Renal cortical epithelial cell (primary cell): ENCODE measurements at regions not wholly inside any gene's neighbourhood (a gene's known extent, or its start where the extent isn't known, plus 50 kb on each side); places are given as distances from the start of the nearest gene placed in this dataset.

Experiments used
- DNase-seq: peaks from one replicate; pipeline ENCODE4 v3.0.0-alpha.2; 2011; ENCODE audit warnings: low read depth

- no peak for DNase-seq
Measured at GRCh38 chr2:121860758-121861227, 105.3 kb downstream of the TSN start.

- DNase-seq = no peak
Measured at GRCh38 chr2:121862286-121862685, 106.8 kb downstream of the TSN start.

GRCh38 chr2:121865914-121866313, 110.5 kb downstream of the TSN start:
- DNase-seq = no peak

GRCh38 chr2:121866789-121867188, 111.3 kb downstream of the TSN start:
- DNase-seq = no peak

GRCh38 chr2:121868652-121869051, 113.2 kb downstream of the TSN start:
- DNase-seq = no peak

GRCh38 chr2:121869363-121869762, 113.9 kb downstream of the TSN start:
- DNase-seq = no peak

- no peak for DNase-seq
Measured at GRCh38 chr2:121869873-121870272, 114.4 kb downstream of the TSN start.

- no peak for DNase-seq
Measured at GRCh38 chr2:121872651-121873050, 117.2 kb downstream of the TSN start.

GRCh38 chr2:121873864-121874263, 118.4 kb downstream of the TSN start:
- DNase-seq = no peak

- no peak for DNase-seq
Measured at GRCh38 chr2:121875585-121876185, 120.2 kb downstream of the TSN start.

- no peak for DNase-seq
Measured at GRCh38 chr2:121877366-121877765, 121.9 kb downstream of the TSN start.

GRCh38 chr2:121880283-121880682, 124.8 kb downstream of the TSN start:
- DNase-seq = no peak

- no peak for DNase-seq
Measured at GRCh38 chr2:121881038-121881437, 125.6 kb downstream of the TSN start.

- no peak for DNase-seq
Measured at GRCh38 chr2:121881950-121882349, 126.5 kb downstream of the TSN start.

- no peak for DNase-seq
Measured at GRCh38 chr2:121884078-121884477, 128.6 kb downstream of the TSN start.

GRCh38 chr2:121884511-121884921, 129.1 kb downstream of the TSN start:
- no peak for DNase-seq

- no peak for DNase-seq
Measured at GRCh38 chr2:121886059-121886458, 130.6 kb downstream of the TSN start.

- no peak for DNase-seq
Measured at GRCh38 chr2:121887513-121888188, 132.2 kb downstream of the TSN start.

- DNase-seq = no peak
Measured at GRCh38 chr2:121888189-121888557, 132.7 kb downstream of the TSN start.

GRCh38 chr2:121890041-121890440, 134.6 kb downstream of the TSN start:
- no peak for DNase-seq

GRCh38 chr2:121895723-121896571, 140.5 kb downstream of the TSN start:
- no peak for DNase-seq

- DNase-seq = peak; percentile 9
Measured at GRCh38 chr2:121897335-121897970, 142.0 kb downstream of the TSN start.
